H1 (cell line): ENCODE measurements at regions not wholly inside any gene's neighbourhood (a gene's known extent, or its start where the extent isn't known, plus 50 kb on each side); places are given as distances from the start of the nearest gene placed in this dataset.

ENCODE experiments used
- CTCF ChIA-PET: fragments of 300-600 bp; sonication (Branson Sonifier 250); formaldehyde crosslinking; loops from one replicate; lab custom pipeline; 2021; ENCODE audit not compliant: partially characterized antibody; lab: Charles Lee
- POLR2A ChIA-PET: fragments of 300-600 bp; sonication (Branson Sonifier 250); formaldehyde crosslinking; loops from one replicate; lab custom pipeline; 2021; ENCODE audit warnings: inconsistent platforms; ENCODE audit not compliant: partially characterized antibody; lab: Charles Lee
- DNase-seq, 2 experiments: peaks; one replicate each; pipeline versions ENCODE4 v3.0.0 to v3.0.0-alpha.2; 2010 to 2022; ENCODE audit warnings: low spot score in 2 of 2, low read depth in 1 of 2, mixed read lengths in 1 of 2
- FAIRE-seq: peaks from 2 replicates; lab custom pipeline; 2011; peaks lifted over from hg19 to GRCh38; lab: Jason Lieb, UNC
- H2AFZ ChIP-seq: 2 replicates; pipeline ENCODE4 v1.8.1; 2012; ENCODE audit warnings: low read length, inconsistent platforms
- H2AK5ac ChIP-seq: 2 replicates; pipeline ENCODE4 v1.6.1; 2013; ENCODE audit warnings: low read depth, low read length
- H2BK120ac ChIP-seq: replicated peaks from 2 replicates; pipeline ENCODE3; 2013; ENCODE audit warnings: low read depth, low read length, inconsistent platforms
- H2BK12ac ChIP-seq: 2 replicates; pipeline ENCODE4 v1.6.1; 2013; ENCODE audit warnings: low read depth, low read length
- H2BK15ac ChIP-seq: 2 replicates; pipeline ENCODE4 v1.6.1; 2013; ENCODE audit warnings: low read length
- H2BK20ac ChIP-seq: 2 replicates; pipeline ENCODE4 v1.6.1; 2013; ENCODE audit warnings: low read length
- H2BK5ac ChIP-seq: 2 replicates; pipeline ENCODE4 v1.6.1; 2013; ENCODE audit warnings: low read depth, low read length
- H3K14ac ChIP-seq: 2 replicates; pipeline ENCODE4 v1.6.1; 2013; ENCODE audit warnings: inconsistent platforms; ENCODE audit not compliant: insufficient read length
- H3K18ac ChIP-seq: 2 replicates; pipeline ENCODE4 v1.6.1; 2013; ENCODE audit warnings: low read length; ENCODE audit errors: extremely low read depth
- H3K23ac ChIP-seq: 2 replicates; pipeline ENCODE4 v1.6.1; 2013; ENCODE audit warnings: inconsistent platforms; ENCODE audit not compliant: insufficient read length
- H3K23me2 ChIP-seq: 2 replicates; pipeline ENCODE4 v1.6.1; 2013; ENCODE audit warnings: low read depth, low read length
- H3K27ac ChIP-seq: 2 replicates; pipeline ENCODE4 v1.6.1; 2011; ENCODE audit warnings: low read depth, low read length, inconsistent platforms
- H3K27me3 ChIP-seq, 4 experiments: replicated peaks in 1 of 4; 1 replicate in 1 of 4; 2 replicates in 3 of 4; pipeline versions ENCODE4 v1.6.1 to v1.8.1; 2011 to 2013; ENCODE audit warnings: low read length in 3 of 4, mild to moderate bottlenecking in 3 of 4, inconsistent platforms in 2 of 4, mixed read lengths in 2 of 4, moderate library complexity in 1 of 4; ENCODE audit not compliant: control insufficient read depth in 3 of 4, insufficient read depth in 3 of 4; ENCODE audit errors: extremely low read depth in 1 of 4
- H3K36me3 ChIP-seq, 4 experiments: 2 replicates each; pipeline versions ENCODE4 v1.6.1 to v1.8.1; 2011 to 2013; ENCODE audit warnings: mild to moderate bottlenecking in 4 of 4, low read length in 3 of 4, moderate library complexity in 2 of 4, control low read depth in 1 of 4, inconsistent platforms in 1 of 4; ENCODE audit not compliant: insufficient read depth in 4 of 4, control insufficient read depth in 2 of 4
- H3K4ac ChIP-seq: replicated peaks from 2 replicates; pipeline ENCODE3; 2013; ENCODE audit warnings: low read length, low read depth, mixed read lengths, inconsistent platforms; ENCODE audit not compliant: insufficient read length
- H3K4me1 ChIP-seq, 4 experiments: replicated peaks in 1 of 4; 1 replicate in 1 of 4; 2 replicates in 3 of 4; pipeline versions ENCODE4 v1.6.1 to v1.8.1; 2011 to 2013; ENCODE audit warnings: low read length in 3 of 4, inconsistent platforms in 2 of 4, mixed read lengths in 1 of 4; ENCODE audit not compliant: insufficient read depth in 4 of 4, control insufficient read depth in 3 of 4
- H3K4me2 ChIP-seq, 2 experiments: 2 replicates each; pipeline versions ENCODE4 v1.6.1 to v1.8.1; 2011 to 2013; ENCODE audit warnings: low read depth in 2 of 2, low read length in 2 of 2, control low read depth in 1 of 2, inconsistent platforms in 1 of 2, mild to moderate bottlenecking in 1 of 2; ENCODE audit not compliant: insufficient read depth in 1 of 2
- H3K4me3 ChIP-seq, 4 experiments: fragments of 200-600, 300-600 bp in 1 of 4; sonication (generic), shearing (Covaris generic), sonication (Bioruptor Twin) in 1 of 4; 2 replicates each; pipeline versions ENCODE4 v1.5.1 to v1.8.1; 2011 to 2016; ENCODE audit warnings: low read length in 4 of 4, low read depth in 3 of 4, control low read depth in 2 of 4, inconsistent platforms in 2 of 4, mild to moderate bottlenecking in 2 of 4, mixed read lengths in 1 of 4, moderate library complexity in 1 of 4; ENCODE audit not compliant: insufficient read depth in 2 of 4; ENCODE audit errors: extremely low read depth in 1 of 4
- H3K56ac ChIP-seq: replicated peaks from 2 replicates; pipeline ENCODE3; 2013; ENCODE audit warnings: low read depth, mild to moderate bottlenecking, mixed read lengths, low read length, inconsistent platforms; ENCODE audit not compliant: insufficient read length
- H3K79me1 ChIP-seq: 2 replicates; pipeline ENCODE4 v1.6.1; 2013; ENCODE audit warnings: low read depth, low read length, control low read depth
- H3K79me2 ChIP-seq, 2 experiments: 2 replicates each; pipeline versions ENCODE4 v1.6.1 to v1.8.1; 2012 to 2013; ENCODE audit warnings: low read length in 2 of 2, mild to moderate bottlenecking in 2 of 2, inconsistent platforms in 1 of 2; ENCODE audit not compliant: insufficient read depth in 2 of 2, control insufficient read depth in 1 of 2
- H3K9ac ChIP-seq, 4 experiments: replicated peaks in 1 of 4; 1 replicate in 1 of 4; 2 replicates in 3 of 4; pipeline versions ENCODE4 v1.6.1 to v1.8.1; 2011 to 2013; ENCODE audit warnings: low read depth in 3 of 4, low read length in 3 of 4, control low read depth in 2 of 4, mild to moderate bottlenecking in 2 of 4, moderate library complexity in 2 of 4, inconsistent platforms in 1 of 4; ENCODE audit errors: extremely low read depth in 1 of 4
- H3K9me3 ChIP-seq, 2 experiments: 2 replicates each; pipeline versions ENCODE4 v1.6.1 to v1.8.1; 2012 to 2013; ENCODE audit warnings: mild to moderate bottlenecking in 2 of 2, moderate library complexity in 2 of 2, control low read depth in 1 of 2, inconsistent platforms in 1 of 2, low read depth in 1 of 2, low read length in 1 of 2, mixed read lengths in 1 of 2; ENCODE audit not compliant: insufficient read depth in 2 of 2
- H4K20me1 ChIP-seq, 2 experiments: replicated peaks in 1 of 2; 2 replicates each; pipeline versions ENCODE3 to v1.8.1; 2011 to 2013; ENCODE audit warnings: inconsistent platforms in 2 of 2, low read length in 2 of 2, mild to moderate bottlenecking in 1 of 2; ENCODE audit not compliant: insufficient read depth in 2 of 2, control insufficient read depth in 1 of 2
- H4K5ac ChIP-seq: 2 replicates; pipeline ENCODE4 v1.6.1; 2013; ENCODE audit warnings: low read length, low read depth, mixed read lengths, inconsistent platforms; ENCODE audit not compliant: insufficient read length
- H4K8ac ChIP-seq: 2 replicates; pipeline ENCODE4 v1.8.0; 2013; ENCODE audit warnings: mild to moderate bottlenecking, moderate library complexity, low read length, inconsistent platforms; ENCODE audit not compliant: insufficient read depth; ENCODE audit errors: extremely low read depth
- H4K91ac ChIP-seq: replicated peaks from 2 replicates; pipeline ENCODE3; 2013; ENCODE audit warnings: low read length, mixed read lengths, inconsistent platforms; ENCODE audit not compliant: insufficient read length
- BACH1 ChIP-seq: IDR thresholded peaks from 2 replicates; pipeline ENCODE4 v1.6.1; 2012; ENCODE audit warnings: low read length, improper control_type of control experiment
- CHD1 ChIP-seq: IDR thresholded peaks from 2 replicates; pipeline ENCODE4 v1.6.1; 2012; ENCODE audit warnings: low read depth, low read length, improper control_type of control experiment
- CHD2 ChIP-seq: IDR thresholded peaks from 2 replicates; pipeline ENCODE4 v1.6.1; 2012; ENCODE audit warnings: low read length, improper control_type of control experiment
- EP300 ChIP-seq, 2 experiments: IDR thresholded peaks; 1 replicate in 1 of 2; 2 replicates in 1 of 2; pipeline ENCODE4 v1.6.1; 2011 to 2012; ENCODE audit warnings: low read depth in 2 of 2, low read length in 2 of 2, mild to moderate bottlenecking in 2 of 2, borderline replicate concordance in 1 of 2, inconsistent platforms in 1 of 2, moderate library complexity in 1 of 2
- HDAC2 ChIP-seq, 2 experiments: fragments of 300-600 bp in 1 of 2; sonication (generic) in 1 of 2; IDR thresholded peaks; 2 replicates each; pipeline ENCODE4 v1.6.1; 2011 to 2012; ENCODE audit warnings: low read depth in 2 of 2, low read length in 2 of 2, mild to moderate bottlenecking in 2 of 2, moderate library complexity in 2 of 2, borderline replicate concordance in 1 of 2, inconsistent platforms in 1 of 2
- JUND ChIP-seq: IDR thresholded peaks from 2 replicates; pipeline ENCODE4 v1.6.1; 2011; ENCODE audit warnings: mild to moderate bottlenecking, improper control_type of control experiment, low read length
- MAFK ChIP-seq: IDR thresholded peaks from 2 replicates; pipeline ENCODE4 v1.6.1; 2012; ENCODE audit warnings: low read depth, mild to moderate bottlenecking, improper control_type of control experiment, low read length
- POU5F1 ChIP-seq: IDR thresholded peaks from 2 replicates; pipeline ENCODE4 v1.6.1; 2011; ENCODE audit warnings: low read depth, mild to moderate bottlenecking, low read length, moderate library complexity
- RNF2 ChIP-seq: fragments of 200-900, 300-1000 bp; sonication (generic); IDR thresholded peaks from 2 replicates; pipeline ENCODE4 v1.7.1; 2016; ENCODE audit warnings: borderline replicate concordance, low read depth, mild to moderate bottlenecking, antibody characterized with exemption, low read length; ENCODE audit not compliant: poor library complexity, severe bottlenecking; ENCODE audit errors: missing control alignments
- RXRA ChIP-seq: IDR thresholded peaks from 2 replicates; pipeline ENCODE4 v1.6.1; 2011; ENCODE audit warnings: low read depth, mild to moderate bottlenecking, low read length, moderate library complexity; ENCODE audit not compliant: insufficient read depth
- SIX5 ChIP-seq: IDR thresholded peaks from 2 replicates; pipeline ENCODE4 v1.6.1; 2011; ENCODE audit warnings: mild to moderate bottlenecking, low read depth, low read length
- SUZ12 ChIP-seq: fragments of 200-600 bp; sonication (generic); IDR thresholded peaks from 2 replicates; pipeline ENCODE4 v1.6.1; 2012; ENCODE audit warnings: mild to moderate bottlenecking, inconsistent platforms, low read length, moderate library complexity, mixed read lengths
- TCF12 ChIP-seq: IDR thresholded peaks from 2 replicates; pipeline ENCODE4 v1.6.1; 2011; ENCODE audit warnings: low read depth, mild to moderate bottlenecking, low read length
- ZNF274 ChIP-seq: IDR thresholded peaks from 2 replicates; pipeline ENCODE4 v1.7.0; 2012; ENCODE audit warnings: low read length, borderline replicate concordance; ENCODE audit errors: extremely low read depth
- WGBS, 2 experiments: shearing (Covaris generic) in 1 of 2; methylation state at CpG; one replicate each; pipeline versions ENCODE4 v1.1.6 to v1.1.7; 2013 to 2015; ENCODE audit warnings: low lambda C conversion rate in 2 of 2, mixed read lengths in 2 of 2, inconsistent platforms in 1 of 2, low coverage in 1 of 2, missing lambda C conversion rate in 1 of 2; ENCODE audit not compliant: insufficient replicate concordance in 2 of 2, insufficient coverage in 1 of 2, insufficient read length in 1 of 2; ENCODE audit errors: extremely low coverage in 1 of 2, missing lambda C conversion rate in 1 of 2; 5-methylcytosine and 5-hydroxymethylcytosine counted together

- ChIA-PET POLR2A (no interaction called here), CTCF (no interaction called here)
- no peak overlapping the region for H2BK15ac ChIP-seq
- no peak overlapping the region for H2BK20ac ChIP-seq
- no peaks in the 10 kb centered on the region for H3K23me2 ChIP-seq
- H3K4me3 ChIP-seq, result no peak overlapping the region
- no peaks in the 10 kb centered on the region for H3K9me3 ChIP-seq
- no peaks in the 10 kb centered on the region for H3K79me2 ChIP-seq
- no peak overlapping the region for H2AFZ ChIP-seq
- no peak overlapping the region for H3K4me2 ChIP-seq
- H3K27ac ChIP-seq, result no peak overlapping the region
- no peaks in the 10 kb centered on the region for H4K20me1 ChIP-seq
- no peak overlapping the region for H3K56ac ChIP-seq
- H4K8ac ChIP-seq, result no peak overlapping the region
- no peak overlapping the region for H3K4ac ChIP-seq
- H3K36me3 ChIP-seq, result no peaks in the 10 kb centered on the region
- no peaks in the 10 kb centered on the region for H3K79me1 ChIP-seq
- H3K4me1 ChIP-seq, result peaks cover 0 to 5% (median 0%) of the 10 kb centered on the region in 4 experiments; a peak in 1 of 7 replicates
- H4K91ac ChIP-seq, result no peak overlapping the region
- H3K18ac ChIP-seq, result no peak overlapping the region
- TF ChIP-seq MAFK (no peak), BACH1 (no peak), CHD2 (no peak), EP300 (IDR thresholded peaks at IDR 0.05; ENCODE audit: borderline replicate concordance in 1 of 2, low read depth in 2 of 2, low read length in 2 of 2) (no peak), CHD1 (no peak), HDAC2 (IDR thresholded peaks at IDR 0.05; ENCODE audit: borderline replicate concordance in 1 of 2, low read depth in 2 of 2, low read length in 2 of 2) (no peak), SIX5 (no peak), POU5F1 (no peak), TCF12 (no peak), ZNF274 (no peak), RNF2 (no peak), RXRA (no peak), JUND (no peak), SUZ12 (no peak)
- H2BK12ac ChIP-seq, result no peak overlapping the region
- 0 out of 2 replicates have a peak overlapping the region, but pooled peaks have one; percentile 39 for H2AK5ac ChIP-seq
- WGBS, 2 experiments, result 91% methylated on average over 11 of the region's 12 CpGs; no CpG with 5 or more reads in 1 of the 2 experiments
- H2BK5ac ChIP-seq, result no peak overlapping the region
- no peak for FAIRE-seq
- H3K14ac ChIP-seq, result no peak overlapping the region
- H3K23ac ChIP-seq, result no peak overlapping the region
- H3K9ac ChIP-seq, result no peak overlapping the region
- no peaks in the 10 kb centered on the region; a peak in 1 of 7 replicates for H3K27me3 ChIP-seq
- H2BK120ac ChIP-seq, result no peak overlapping the region
- DNase-seq, result no peak
- H4K5ac ChIP-seq, result no peak overlapping the region
Measured at GRCh38 chr18:78783564-78783960, 196.1 kb upstream of the SALL3 start.
